ENCODE measurements at regions not wholly inside any gene's neighbourhood (a gene's known extent, or its start where the extent isn't known, plus 50 kb on each side); places are given as distances from the start of the nearest gene placed in this dataset.

GRCh38 chr16:76207270-76207669 is 69.9 kb upstream of the CNTNAP4 start:
- TF ChIP-seq EZH2phosphoT487 (IDR thresholded peaks at IDR 0.05; ENCODE audit: low read depth), result no peak
- TF ChIP-seq, protein P1, sequence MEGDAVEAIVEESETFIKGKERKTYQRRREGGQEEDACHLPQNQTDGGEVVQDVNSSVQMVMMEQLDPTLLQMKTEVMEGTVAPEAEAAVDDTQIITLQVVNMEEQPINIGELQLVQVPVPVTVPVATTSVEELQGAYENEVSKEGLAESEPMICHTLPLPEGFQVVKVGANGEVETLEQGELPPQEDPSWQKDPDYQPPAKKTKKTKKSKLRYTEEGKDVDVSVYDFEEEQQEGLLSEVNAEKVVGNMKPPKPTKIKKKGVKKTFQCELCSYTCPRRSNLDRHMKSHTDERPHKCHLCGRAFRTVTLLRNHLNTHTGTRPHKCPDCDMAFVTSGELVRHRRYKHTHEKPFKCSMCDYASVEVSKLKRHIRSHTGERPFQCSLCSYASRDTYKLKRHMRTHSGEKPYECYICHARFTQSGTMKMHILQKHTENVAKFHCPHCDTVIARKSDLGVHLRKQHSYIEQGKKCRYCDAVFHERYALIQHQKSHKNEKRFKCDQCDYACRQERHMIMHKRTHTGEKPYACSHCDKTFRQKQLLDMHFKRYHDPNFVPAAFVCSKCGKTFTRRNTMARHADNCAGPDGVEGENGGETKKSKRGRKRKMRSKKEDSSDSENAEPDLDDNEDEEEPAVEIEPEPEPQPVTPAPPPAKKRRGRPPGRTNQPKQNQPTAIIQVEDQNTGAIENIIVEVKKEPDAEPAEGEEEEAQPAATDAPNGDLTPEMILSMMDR (IDR thresholded peaks at IDR 0.05; ENCODE audit: low read depth, low read length), result no peak
- no peak overlapping the region for H3K4me2 ChIP-seq (ENCODE audit: low read length)

DNA sequence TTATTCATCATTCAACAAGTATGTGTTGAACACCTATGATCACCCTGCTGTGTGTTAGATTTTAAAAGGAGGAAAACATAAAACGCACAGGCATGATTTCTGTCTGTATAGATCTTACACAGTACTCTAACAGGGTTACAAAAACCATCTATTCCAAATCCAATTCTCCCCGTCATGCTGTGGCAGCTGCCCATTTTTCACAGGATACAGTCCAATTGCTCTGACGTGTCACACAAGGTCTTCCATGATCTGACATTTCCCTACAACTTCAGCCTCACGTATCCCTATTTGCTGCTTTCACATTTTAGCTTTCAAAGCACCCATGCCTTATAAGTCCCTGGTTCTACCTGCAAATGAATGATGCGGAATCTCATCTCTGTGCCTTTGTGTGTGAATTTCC is 67.0 kb upstream of the CNTNAP4 start:
- H3K27me3 ChIP-seq (ENCODE audit: low read depth, low read length), result no peaks in the 10 kb centered on the region
- no peaks in the 10 kb centered on the region for H3K79me2 ChIP-seq (ENCODE audit: low read length)
- H2AFZ ChIP-seq (ENCODE audit: low read depth, low read length), result no peak overlapping the region
- no peak overlapping the region for H3K9ac ChIP-seq (ENCODE audit: low read length)
- H3K4me1 ChIP-seq (ENCODE audit: low read length), result peaks cover 10% of the 10 kb centered on the region
- no peaks in the 10 kb centered on the region for H4K20me1 ChIP-seq (ENCODE audit: insufficient read depth, low read length)
- H3K9me3 ChIP-seq (ENCODE audit: insufficient read depth, low read length), result no peaks in the 10 kb centered on the region; the same call in 1 of the 2 replicates
- H3K36me3 ChIP-seq (replicated peaks; ENCODE audit: low read depth, low read length), result no peaks in the 10 kb centered on the region
- TF ChIP-seq EZH2phosphoT487 (IDR thresholded peaks at IDR 0.05; ENCODE audit: low read depth), result no peak
- TF ChIP-seq, protein P1 (IDR thresholded peaks at IDR 0.05; ENCODE audit: low read depth, low read length), result no peak
- no peak overlapping the region for H3K4me2 ChIP-seq (ENCODE audit: low read length)
- H3K4me3 ChIP-seq (ENCODE audit: low read length), result no peak overlapping the region
- no peak overlapping the region for H3K27ac ChIP-seq (ENCODE audit: low read length)

More at GRCh38 chr16:76207270-76207669, 69.9 kb upstream of the CNTNAP4 start:
- no peaks in the 10 kb centered on the region for H4K20me1 ChIP-seq (ENCODE audit: insufficient read depth, low read length)
- H3K4me1 ChIP-seq (ENCODE audit: low read length), result peaks cover 10% of the 10 kb centered on the region
- no peaks in the 10 kb centered on the region for H3K27me3 ChIP-seq (ENCODE audit: low read depth, low read length)
- H2AFZ ChIP-seq (ENCODE audit: low read depth, low read length), result no peak overlapping the region
- H3K4me3 ChIP-seq (ENCODE audit: low read length), result no peak overlapping the region
- H3K27ac ChIP-seq (ENCODE audit: low read length), result no peak overlapping the region
- H3K9me3 ChIP-seq (ENCODE audit: insufficient read depth, low read length), result 0 out of 2 replicates have a peak, but pooled peaks cover 6% of the 10 kb centered on the region
- no peak overlapping the region for H3K9ac ChIP-seq (ENCODE audit: low read length)
- H3K79me2 ChIP-seq (ENCODE audit: low read length), result no peaks in the 10 kb centered on the region
- no peaks in the 10 kb centered on the region for H3K36me3 ChIP-seq (replicated peaks; ENCODE audit: low read depth, low read length)

GRCh38 chr16:76213860-76214259 is 63.3 kb upstream of the CNTNAP4 start:
- TF ChIP-seq, protein P1 (IDR thresholded peaks at IDR 0.05; ENCODE audit: low read depth, low read length), result no peak
- no peak for TF ChIP-seq EZH2phosphoT487 (IDR thresholded peaks at IDR 0.05; ENCODE audit: low read depth)
- H3K27me3 ChIP-seq (ENCODE audit: low read depth, low read length), result no peaks in the 10 kb centered on the region
- H2AFZ ChIP-seq (ENCODE audit: low read depth, low read length), result no peak overlapping the region
- H3K4me3 ChIP-seq (ENCODE audit: low read length), result no peak overlapping the region
- no peak overlapping the region for H3K9ac ChIP-seq (ENCODE audit: low read length)
- no peak overlapping the region for H3K27ac ChIP-seq (ENCODE audit: low read length)
- H3K79me2 ChIP-seq (ENCODE audit: low read length), result no peaks in the 10 kb centered on the region
- no peaks in the 10 kb centered on the region for H4K20me1 ChIP-seq (ENCODE audit: insufficient read depth, low read length)
- no peaks in the 10 kb centered on the region; the same call in 1 of the 2 replicates for H3K9me3 ChIP-seq (ENCODE audit: insufficient read depth, low read length)
- H3K36me3 ChIP-seq (replicated peaks; ENCODE audit: low read depth, low read length), result no peaks in the 10 kb centered on the region
- H3K4me2 ChIP-seq (ENCODE audit: low read length), result no peak overlapping the region
- no peaks in the 10 kb centered on the region for H3K4me1 ChIP-seq (ENCODE audit: low read length)

DNA sequence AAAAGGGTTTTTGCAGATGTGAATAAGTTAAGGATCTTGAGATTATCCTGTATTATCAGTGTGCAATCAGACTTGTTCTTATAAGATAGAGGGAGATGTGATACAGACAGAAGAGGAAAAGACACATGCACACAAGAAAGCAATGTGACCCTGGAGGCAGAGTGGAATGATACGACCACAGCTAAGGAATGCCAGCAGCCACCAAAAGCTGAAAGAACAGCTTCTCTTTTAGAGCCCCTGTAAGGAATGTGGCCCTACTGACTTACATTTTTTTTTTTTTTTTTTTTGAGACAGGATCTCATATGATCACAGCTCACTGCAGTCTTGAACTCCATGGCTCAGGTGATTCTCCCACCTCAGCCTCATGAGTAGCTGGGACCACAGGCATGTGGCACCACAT is 62.3 kb upstream of the CNTNAP4 start:
- H3K79me2 ChIP-seq (ENCODE audit: low read length), result no peaks in the 10 kb centered on the region
- no peaks in the 10 kb centered on the region for H3K27me3 ChIP-seq (ENCODE audit: low read depth, low read length)
- no peaks in the 10 kb centered on the region for H3K36me3 ChIP-seq (replicated peaks; ENCODE audit: low read depth, low read length)
- no peak overlapping the region for H3K27ac ChIP-seq (ENCODE audit: low read length)
- no peak overlapping the region for H3K4me3 ChIP-seq (ENCODE audit: low read length)
- H3K9me3 ChIP-seq (ENCODE audit: insufficient read depth, low read length), result no peaks in the 10 kb centered on the region; the same call in 1 of the 2 replicates
- TF ChIP-seq EZH2phosphoT487 (IDR thresholded peaks at IDR 0.05; ENCODE audit: low read depth), result no peak
- TF ChIP-seq, protein P1 (IDR thresholded peaks at IDR 0.05; ENCODE audit: low read depth, low read length), result no peak
- H2AFZ ChIP-seq (ENCODE audit: low read depth, low read length), result no peak overlapping the region
- H4K20me1 ChIP-seq (ENCODE audit: insufficient read depth, low read length), result no peaks in the 10 kb centered on the region
- no peak overlapping the region for H3K4me2 ChIP-seq (ENCODE audit: low read length)
- H3K9ac ChIP-seq (ENCODE audit: low read length), result no peak overlapping the region
- H3K4me1 ChIP-seq (ENCODE audit: low read length), result no peaks in the 10 kb centered on the region

Data from OCI-LY3 (cell line).